ENCODE measurements at regions not wholly inside any gene's neighbourhood (a gene's known extent, or its start where the extent isn't known, plus 50 kb on each side); places are given as distances from the start of the nearest gene placed in this dataset.

DNA sequence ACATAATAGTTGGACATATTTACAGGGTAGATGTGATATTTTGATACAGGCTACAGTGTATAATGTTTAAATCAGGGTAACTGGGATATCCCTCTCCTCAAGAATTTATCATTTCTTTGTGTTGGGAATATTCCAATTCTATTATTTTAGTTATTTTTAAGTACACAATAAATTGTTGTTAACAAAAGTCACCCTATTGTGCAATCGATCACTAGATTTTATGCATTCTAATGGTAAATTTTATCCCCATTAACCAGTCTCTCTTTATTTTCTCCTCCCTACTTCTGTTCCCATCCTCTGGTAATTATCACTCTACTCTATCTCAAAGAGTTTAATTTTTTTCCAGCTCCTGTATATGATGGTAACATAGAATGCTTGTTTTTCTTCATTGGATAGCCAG is 1631.9 kb upstream of the PABPC4L start:
- H3K27me3 ChIP-seq (ENCODE audit: control insufficient read depth, insufficient read depth, low read length), result no peaks in the 10 kb centered on the region
- no peak overlapping the region for H3K4me3 ChIP-seq (ENCODE audit: low read depth in 2 of 2, low read length in 2 of 2)
- H3K27ac ChIP-seq (ENCODE audit: low read length), result no peak overlapping the region
- no peak for DNase-seq (ENCODE audit: low read depth, low spot score)
- no TSS peak for BruUV-seq (replicated peaks)
- in situ Hi-C loops (cut with HindIII; ENCODE audit: low pct_unique_long_range_greater_than_20kb, low sequenced_read_pairs), result no loop called here
- CTCF ChIA-PET, result no interaction called here
- no peak for ATAC-seq
- H3K4me1 ChIP-seq (ENCODE audit: control insufficient read depth, insufficient read depth, low read length), result no peaks in the 10 kb centered on the region
- H3K9me3 ChIP-seq (ENCODE audit: control insufficient read depth, insufficient read depth, low read depth, low read length), result no peaks in the 10 kb centered on the region
- POLR2A ChIA-PET, result no interaction called here
- H3K36me3 ChIP-seq (ENCODE audit: control insufficient read depth, insufficient read depth, low read length), result no peaks in the 10 kb centered on the region
- intact Hi-C loops (cut with micrococcal nuclease; ENCODE audit: unreplicated experiment), result no loop called here
- TF ChIP-seq TCF7L2 (IDR thresholded peaks at IDR 0.05; ENCODE audit: low read depth, low read length) (no peak), POLR2AphosphoS5 (IDR thresholded peaks at IDR 0.05; ENCODE audit: low read depth, low read length) (no peak), SIN3A (IDR thresholded peaks at IDR 0.05; ENCODE audit: borderline replicate concordance, insufficient read depth, low read depth, low read length) (no peak)
- TF ChIP-seq, protein P1, sequence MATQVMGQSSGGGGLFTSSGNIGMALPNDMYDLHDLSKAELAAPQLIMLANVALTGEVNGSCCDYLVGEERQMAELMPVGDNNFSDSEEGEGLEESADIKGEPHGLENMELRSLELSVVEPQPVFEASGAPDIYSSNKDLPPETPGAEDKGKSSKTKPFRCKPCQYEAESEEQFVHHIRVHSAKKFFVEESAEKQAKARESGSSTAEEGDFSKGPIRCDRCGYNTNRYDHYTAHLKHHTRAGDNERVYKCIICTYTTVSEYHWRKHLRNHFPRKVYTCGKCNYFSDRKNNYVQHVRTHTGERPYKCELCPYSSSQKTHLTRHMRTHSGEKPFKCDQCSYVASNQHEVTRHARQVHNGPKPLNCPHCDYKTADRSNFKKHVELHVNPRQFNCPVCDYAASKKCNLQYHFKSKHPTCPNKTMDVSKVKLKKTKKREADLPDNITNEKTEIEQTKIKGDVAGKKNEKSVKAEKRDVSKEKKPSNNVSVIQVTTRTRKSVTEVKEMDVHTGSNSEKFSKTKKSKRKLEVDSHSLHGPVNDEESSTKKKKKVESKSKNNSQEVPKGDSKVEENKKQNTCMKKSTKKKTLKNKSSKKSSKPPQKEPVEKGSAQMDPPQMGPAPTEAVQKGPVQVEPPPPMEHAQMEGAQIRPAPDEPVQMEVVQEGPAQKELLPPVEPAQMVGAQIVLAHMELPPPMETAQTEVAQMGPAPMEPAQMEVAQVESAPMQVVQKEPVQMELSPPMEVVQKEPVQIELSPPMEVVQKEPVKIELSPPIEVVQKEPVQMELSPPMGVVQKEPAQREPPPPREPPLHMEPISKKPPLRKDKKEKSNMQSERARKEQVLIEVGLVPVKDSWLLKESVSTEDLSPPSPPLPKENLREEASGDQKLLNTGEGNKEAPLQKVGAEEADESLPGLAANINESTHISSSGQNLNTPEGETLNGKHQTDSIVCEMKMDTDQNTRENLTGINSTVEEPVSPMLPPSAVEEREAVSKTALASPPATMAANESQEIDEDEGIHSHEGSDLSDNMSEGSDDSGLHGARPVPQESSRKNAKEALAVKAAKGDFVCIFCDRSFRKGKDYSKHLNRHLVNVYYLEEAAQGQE (IDR thresholded peaks at IDR 0.05; ENCODE audit: insufficient read depth in 1 of 2, low read depth in 2 of 2, low read length in 1 of 2), result no peak
- TF ChIP-seq, protein P2, sequence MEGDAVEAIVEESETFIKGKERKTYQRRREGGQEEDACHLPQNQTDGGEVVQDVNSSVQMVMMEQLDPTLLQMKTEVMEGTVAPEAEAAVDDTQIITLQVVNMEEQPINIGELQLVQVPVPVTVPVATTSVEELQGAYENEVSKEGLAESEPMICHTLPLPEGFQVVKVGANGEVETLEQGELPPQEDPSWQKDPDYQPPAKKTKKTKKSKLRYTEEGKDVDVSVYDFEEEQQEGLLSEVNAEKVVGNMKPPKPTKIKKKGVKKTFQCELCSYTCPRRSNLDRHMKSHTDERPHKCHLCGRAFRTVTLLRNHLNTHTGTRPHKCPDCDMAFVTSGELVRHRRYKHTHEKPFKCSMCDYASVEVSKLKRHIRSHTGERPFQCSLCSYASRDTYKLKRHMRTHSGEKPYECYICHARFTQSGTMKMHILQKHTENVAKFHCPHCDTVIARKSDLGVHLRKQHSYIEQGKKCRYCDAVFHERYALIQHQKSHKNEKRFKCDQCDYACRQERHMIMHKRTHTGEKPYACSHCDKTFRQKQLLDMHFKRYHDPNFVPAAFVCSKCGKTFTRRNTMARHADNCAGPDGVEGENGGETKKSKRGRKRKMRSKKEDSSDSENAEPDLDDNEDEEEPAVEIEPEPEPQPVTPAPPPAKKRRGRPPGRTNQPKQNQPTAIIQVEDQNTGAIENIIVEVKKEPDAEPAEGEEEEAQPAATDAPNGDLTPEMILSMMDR (IDR thresholded peaks at IDR 0.05), result no peak

- Histone ChIP-seq H3K27ac (ENCODE audit: low read length) (no peak overlapping the region), H3K36me3 (ENCODE audit: control insufficient read depth, insufficient read depth, low read length) (no peaks in the 10 kb centered on the region), H3K4me3 (ENCODE audit: low read depth in 2 of 2, low read length in 2 of 2) (no peak overlapping the region), H3K9me3 (ENCODE audit: control insufficient read depth, insufficient read depth, low read depth, low read length) (no peaks in the 10 kb centered on the region), H3K4me1 (ENCODE audit: control insufficient read depth, insufficient read depth, low read length) (no peaks in the 10 kb centered on the region), H3K27me3 (ENCODE audit: control insufficient read depth, insufficient read depth, low read length) (no peaks in the 10 kb centered on the region)
- BruUV-seq (replicated peaks), result no TSS peak
- TF ChIP-seq SIN3A (IDR thresholded peaks at IDR 0.05; ENCODE audit: borderline replicate concordance, insufficient read depth, low read depth, low read length), result no peak
- TF ChIP-seq, protein P2 (IDR thresholded peaks at IDR 0.05), result no peak
- no peak for TF ChIP-seq TCF7L2 (IDR thresholded peaks at IDR 0.05; ENCODE audit: low read depth, low read length)
- TF ChIP-seq, protein P1 (IDR thresholded peaks at IDR 0.05; ENCODE audit: insufficient read depth in 1 of 2, low read depth in 2 of 2, low read length in 1 of 2), result no peak
- no peak for TF ChIP-seq POLR2AphosphoS5 (IDR thresholded peaks at IDR 0.05; ENCODE audit: low read depth, low read length)
- CTCF ChIA-PET, result no interaction called here
- POLR2A ChIA-PET, result no interaction called here
- no peak for DNase-seq (ENCODE audit: low read depth, low spot score)
- no peak for ATAC-seq
- in situ Hi-C loops (cut with HindIII; ENCODE audit: low pct_unique_long_range_greater_than_20kb, low sequenced_read_pairs), result no loop called here
- intact Hi-C loops (cut with micrococcal nuclease; ENCODE audit: unreplicated experiment), result no loop called here
These were observed 1623.2 kb upstream of the PABPC4L start for GRCh38 chr4:135824759-135825296.

Data from Panc1 (cell line).